ENCODE measurements at regions not wholly inside any gene's neighbourhood (a gene's known extent, or its start where the extent isn't known, plus 50 kb on each side); places are given as distances from the start of the nearest gene placed in this dataset.

DNA sequence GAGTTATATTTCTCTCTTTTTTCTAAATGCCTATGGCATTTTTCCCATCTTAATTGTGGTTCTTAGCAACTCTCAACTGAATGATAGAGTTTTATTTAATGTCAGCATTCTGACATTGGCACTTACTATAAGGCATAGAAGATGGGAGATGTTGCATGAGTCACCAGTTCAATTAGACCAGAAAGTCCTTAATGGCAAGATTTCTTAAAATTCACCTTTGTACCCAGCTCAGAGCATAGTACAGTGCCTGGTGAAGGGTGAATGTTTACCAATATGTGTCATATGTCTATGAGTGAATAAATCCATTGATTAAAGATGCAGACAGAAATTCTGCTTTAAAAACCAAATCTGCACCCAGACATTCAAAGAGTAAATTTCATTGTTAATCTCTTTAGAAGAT, 526.9 kb downstream of the EFNB2 start:
- TF ChIP-seq, protein P1, sequence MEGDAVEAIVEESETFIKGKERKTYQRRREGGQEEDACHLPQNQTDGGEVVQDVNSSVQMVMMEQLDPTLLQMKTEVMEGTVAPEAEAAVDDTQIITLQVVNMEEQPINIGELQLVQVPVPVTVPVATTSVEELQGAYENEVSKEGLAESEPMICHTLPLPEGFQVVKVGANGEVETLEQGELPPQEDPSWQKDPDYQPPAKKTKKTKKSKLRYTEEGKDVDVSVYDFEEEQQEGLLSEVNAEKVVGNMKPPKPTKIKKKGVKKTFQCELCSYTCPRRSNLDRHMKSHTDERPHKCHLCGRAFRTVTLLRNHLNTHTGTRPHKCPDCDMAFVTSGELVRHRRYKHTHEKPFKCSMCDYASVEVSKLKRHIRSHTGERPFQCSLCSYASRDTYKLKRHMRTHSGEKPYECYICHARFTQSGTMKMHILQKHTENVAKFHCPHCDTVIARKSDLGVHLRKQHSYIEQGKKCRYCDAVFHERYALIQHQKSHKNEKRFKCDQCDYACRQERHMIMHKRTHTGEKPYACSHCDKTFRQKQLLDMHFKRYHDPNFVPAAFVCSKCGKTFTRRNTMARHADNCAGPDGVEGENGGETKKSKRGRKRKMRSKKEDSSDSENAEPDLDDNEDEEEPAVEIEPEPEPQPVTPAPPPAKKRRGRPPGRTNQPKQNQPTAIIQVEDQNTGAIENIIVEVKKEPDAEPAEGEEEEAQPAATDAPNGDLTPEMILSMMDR (conservative IDR thresholded peaks at IDR 0.05 in 1 of 2, IDR thresholded peaks at IDR 0.05 in 1 of 2; ENCODE audit: low read depth in 1 of 2, low read length in 2 of 2), result no peak
- TF ChIP-seq EZH2 (IDR thresholded peaks at IDR 0.05; ENCODE audit: low read length, missing control alignments), result no peak
